NB4 (cell line): ENCODE measurements at regions not wholly inside any gene's neighbourhood (a gene's known extent, or its start where the extent isn't known, plus 50 kb on each side); places are given as distances from the start of the nearest gene placed in this dataset.

Source experiments
- DNase-seq: peaks from one replicate; pipeline ENCODE4 v3.0.0; 2010; ENCODE audit warnings: low read depth
- H3K4me3 ChIP-seq: one replicate; pipeline ENCODE4 v1.5.1; 2011; ENCODE audit warnings: mild to moderate bottlenecking, low read depth, low read length, moderate library complexity
- MYC ChIP-seq: IDR thresholded peaks from 2 replicates; pipeline ENCODE4 v1.6.1; 2011; ENCODE audit warnings: low read depth, low read length
- POLR2A ChIP-seq: IDR thresholded peaks from 2 replicates; pipeline ENCODE4 v1.6.1; 2011; ENCODE audit warnings: mild to moderate bottlenecking; ENCODE audit not compliant: insufficient read length; ENCODE audit errors: extremely low read depth
- TF ChIP-seq, protein P1 (sequence below): IDR thresholded peaks from 2 replicates; pipeline ENCODE4 v1.6.1; 2011; ENCODE audit warnings: low read depth, low read length
- TF ChIP-seq, protein P2 (sequence below): IDR thresholded peaks from one replicate; pipeline ENCODE4 v1.5.1; 2012; ENCODE audit warnings: low read depth, low read length

DNA sequence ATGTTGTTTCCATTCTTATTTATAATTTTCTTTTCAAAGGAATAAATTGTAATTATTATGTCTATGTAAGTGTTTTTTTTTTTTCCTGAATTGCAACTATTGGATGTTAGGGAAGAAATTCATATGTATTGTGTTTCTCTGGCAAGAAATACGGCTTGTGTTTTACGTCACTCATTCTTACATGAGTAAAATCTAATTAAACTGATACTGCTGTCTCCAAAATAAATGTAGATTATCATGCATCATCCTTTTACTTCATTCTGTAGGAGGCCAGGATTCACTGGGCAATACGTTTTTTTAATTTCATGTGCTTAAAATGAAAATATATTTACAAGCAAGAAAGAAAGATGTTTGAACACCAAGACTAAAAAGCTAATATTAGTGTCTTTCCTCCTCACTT is 590.8 kb downstream of the OTOL1 start:
- no peak for TF ChIP-seq MYC
- TF ChIP-seq, protein P1, sequence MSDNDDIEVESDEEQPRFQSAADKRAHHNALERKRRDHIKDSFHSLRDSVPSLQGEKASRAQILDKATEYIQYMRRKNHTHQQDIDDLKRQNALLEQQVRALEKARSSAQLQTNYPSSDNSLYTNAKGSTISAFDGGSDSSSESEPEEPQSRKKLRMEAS = no peak
- DNase-seq = no peak
- H3K4me3 ChIP-seq = no peak overlapping the region

DNA sequence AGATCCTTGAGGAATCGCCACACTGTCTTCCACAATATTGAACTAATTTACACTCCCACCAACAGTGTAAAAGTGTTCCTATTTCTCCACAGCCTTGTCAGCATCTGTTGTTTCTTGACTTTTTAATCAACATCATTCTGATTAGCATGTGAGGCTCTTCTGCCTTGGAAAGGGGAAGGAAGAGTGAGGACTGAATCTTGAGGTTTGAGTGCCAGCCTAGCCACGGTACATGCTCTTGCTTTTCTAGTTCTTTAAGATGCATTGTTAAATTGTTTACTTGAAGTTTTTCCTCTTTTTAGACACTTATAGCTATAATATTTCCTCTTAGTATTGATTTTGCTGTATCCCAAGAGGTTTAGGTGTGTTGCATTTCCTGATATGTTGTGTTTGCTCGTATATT is 596.1 kb downstream of the OTOL1 start:
- no peak for DNase-seq
- no peak overlapping the region for H3K4me3 ChIP-seq
- TF ChIP-seq, protein P1 = no peak
- TF ChIP-seq, protein P2, sequence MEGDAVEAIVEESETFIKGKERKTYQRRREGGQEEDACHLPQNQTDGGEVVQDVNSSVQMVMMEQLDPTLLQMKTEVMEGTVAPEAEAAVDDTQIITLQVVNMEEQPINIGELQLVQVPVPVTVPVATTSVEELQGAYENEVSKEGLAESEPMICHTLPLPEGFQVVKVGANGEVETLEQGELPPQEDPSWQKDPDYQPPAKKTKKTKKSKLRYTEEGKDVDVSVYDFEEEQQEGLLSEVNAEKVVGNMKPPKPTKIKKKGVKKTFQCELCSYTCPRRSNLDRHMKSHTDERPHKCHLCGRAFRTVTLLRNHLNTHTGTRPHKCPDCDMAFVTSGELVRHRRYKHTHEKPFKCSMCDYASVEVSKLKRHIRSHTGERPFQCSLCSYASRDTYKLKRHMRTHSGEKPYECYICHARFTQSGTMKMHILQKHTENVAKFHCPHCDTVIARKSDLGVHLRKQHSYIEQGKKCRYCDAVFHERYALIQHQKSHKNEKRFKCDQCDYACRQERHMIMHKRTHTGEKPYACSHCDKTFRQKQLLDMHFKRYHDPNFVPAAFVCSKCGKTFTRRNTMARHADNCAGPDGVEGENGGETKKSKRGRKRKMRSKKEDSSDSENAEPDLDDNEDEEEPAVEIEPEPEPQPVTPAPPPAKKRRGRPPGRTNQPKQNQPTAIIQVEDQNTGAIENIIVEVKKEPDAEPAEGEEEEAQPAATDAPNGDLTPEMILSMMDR = no peak
- TF ChIP-seq POLR2A (no peak), MYC (no peak)

DNA sequence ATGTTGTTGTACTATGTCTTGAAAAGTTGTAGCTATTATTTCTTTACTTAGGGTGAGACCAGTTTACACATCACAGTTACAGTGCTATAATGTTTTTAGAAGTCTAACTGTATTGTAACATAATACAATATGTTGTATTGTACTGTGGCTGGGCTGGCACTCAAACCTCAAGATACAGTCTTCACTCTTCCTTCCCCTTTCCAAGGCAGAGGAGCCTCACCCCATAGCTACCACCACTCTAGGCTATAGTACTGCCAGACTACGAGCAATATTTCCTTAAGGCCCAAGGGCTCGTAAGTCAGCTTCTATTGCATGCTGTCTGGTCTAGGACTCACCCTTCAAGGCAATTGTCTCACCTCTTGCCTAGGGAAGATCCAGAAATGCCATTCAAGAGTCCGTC is 597.7 kb downstream of the OTOL1 start:
- no peak for DNase-seq
- TF ChIP-seq MYC (no peak), POLR2A (no peak)
- TF ChIP-seq, protein P1 = no peak
- TF ChIP-seq, protein P2 = no peak
- H3K4me3 ChIP-seq = no peak overlapping the region

DNA sequence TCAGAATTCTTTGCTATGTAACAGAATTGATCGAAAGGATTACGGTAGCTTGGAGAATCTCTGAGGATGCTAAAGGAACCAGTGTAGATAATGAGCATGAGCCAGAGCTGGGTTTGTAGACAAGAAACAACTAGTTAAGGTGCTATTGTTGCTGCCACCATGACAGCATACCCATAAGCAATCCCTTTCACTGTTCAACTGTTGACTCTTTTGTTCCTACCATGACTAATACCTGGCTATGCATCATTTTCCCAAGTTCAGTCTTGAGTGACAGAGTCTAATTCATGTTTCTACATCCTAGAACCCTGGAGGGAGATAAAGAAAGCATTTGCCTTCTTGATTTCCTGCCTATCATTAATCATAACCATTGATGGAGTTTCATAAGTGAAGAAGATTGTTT is 600.3 kb downstream of the OTOL1 start:
- no peak for DNase-seq
- no peak overlapping the region for H3K4me3 ChIP-seq
- TF ChIP-seq, protein P1 = no peak
- TF ChIP-seq, protein P2 = no peak
- TF ChIP-seq MYC (no peak), POLR2A (no peak)

DNA sequence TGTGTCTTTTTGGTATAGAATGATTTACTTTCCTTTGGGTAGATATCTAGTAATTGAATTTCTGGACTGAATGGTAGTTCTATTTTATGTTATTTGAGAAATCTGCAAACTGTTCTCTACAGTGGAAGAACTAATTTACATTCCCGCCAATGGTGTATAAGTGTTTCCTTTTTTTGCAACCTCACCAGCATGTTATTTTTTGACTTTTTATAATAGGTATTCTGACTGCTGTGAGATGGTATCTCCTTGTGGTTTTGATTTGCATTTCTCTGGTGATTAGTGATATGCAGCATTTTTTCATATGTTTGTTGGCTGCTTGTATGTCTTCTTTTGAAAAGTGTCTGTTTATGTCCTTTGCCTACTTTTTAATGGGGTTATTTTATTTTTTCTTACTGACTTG is 607.2 kb downstream of the OTOL1 start:
- no peak overlapping the region for H3K4me3 ChIP-seq
- no peak for DNase-seq
- TF ChIP-seq, protein P2 = no peak
- TF ChIP-seq POLR2A (no peak), MYC (no peak)
- TF ChIP-seq, protein P1 = no peak

DNA sequence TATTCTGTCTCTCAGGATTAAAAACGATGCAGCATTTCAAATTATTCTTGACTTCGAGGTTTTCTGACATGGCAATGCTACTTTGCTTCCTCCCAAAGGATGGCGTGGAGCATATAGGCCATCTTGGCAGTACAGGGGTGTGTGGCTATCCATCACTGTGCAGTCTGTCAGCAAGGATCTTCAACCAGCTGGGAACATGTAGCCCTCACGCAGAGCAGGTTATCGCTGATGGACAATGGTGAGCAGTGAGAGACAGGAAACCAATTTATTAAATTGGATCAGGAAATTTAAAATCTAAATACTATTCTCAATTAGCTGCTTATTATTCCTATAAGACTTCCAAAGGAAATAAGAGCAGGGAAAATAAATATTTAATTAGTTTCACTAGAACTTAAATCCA is 615.3 kb downstream of the OTOL1 start:
- TF ChIP-seq MYC (no peak), POLR2A (no peak)
- TF ChIP-seq, protein P1 = no peak
- TF ChIP-seq, protein P2 = no peak
- no peak for DNase-seq
- no peak overlapping the region for H3K4me3 ChIP-seq
